Urinary bladder (tissue), 3 donors: ENCODE measurements at regions not wholly inside any gene's neighbourhood (a gene's known extent, or its start where the extent isn't known, plus 50 kb on each side); places are given as distances from the start of the nearest gene placed in this dataset.
"Not testable (repeated sequence)": the region's sequence is repeated elsewhere in the genome, so short reads cannot be mapped to it uniquely, and the experiment has no call there.

Experiments
- DNase-seq: peaks from one replicate; pipeline ENCODE4 v3.0.0-alpha.2; 2015; ENCODE audit errors: extremely low spot score
- H3K27ac ChIP-seq: one replicate; pipeline ENCODE4 v1.5.1; 2013; ENCODE audit warnings: low read depth, mild to moderate bottlenecking, moderate library complexity
- H3K36me3 ChIP-seq: one replicate; pipeline ENCODE4 v1.6.1; 2013; ENCODE audit warnings: mild to moderate bottlenecking, moderate library complexity; ENCODE audit not compliant: insufficient read depth
- H3K4me1 ChIP-seq: one replicate; pipeline ENCODE4 v1.6.1; 2013; ENCODE audit warnings: mild to moderate bottlenecking, moderate library complexity; ENCODE audit not compliant: insufficient read depth
- H3K4me3 ChIP-seq: one replicate; pipeline ENCODE4 v1.5.1; 2013; ENCODE audit warnings: low read depth, low read length
- WGBS: extraction: QIAGEN DNeasy Blood & Tissue Kit; methylation state at CpG from one replicate; pipeline ENCODE4 v1.1.7; 2013; 5-methylcytosine and 5-hydroxymethylcytosine counted together
- donor health status: healthy with polysubstance abuse.
- donor health status: healthy.

- Histone ChIP-seq H3K27ac (no peak overlapping the region), H3K4me3 (no peak overlapping the region), H3K36me3 (no peaks in the 10 kb centered on the region), H3K4me1 (no peaks in the 10 kb centered on the region)
- WGBS: 8% methylated on average over 1 of the region's 1 CpG
- DNase-seq: no peak
Measured at GRCh38 chr9:100639854-100640253, 62.0 kb downstream of the CAVIN4 start.

DNA sequence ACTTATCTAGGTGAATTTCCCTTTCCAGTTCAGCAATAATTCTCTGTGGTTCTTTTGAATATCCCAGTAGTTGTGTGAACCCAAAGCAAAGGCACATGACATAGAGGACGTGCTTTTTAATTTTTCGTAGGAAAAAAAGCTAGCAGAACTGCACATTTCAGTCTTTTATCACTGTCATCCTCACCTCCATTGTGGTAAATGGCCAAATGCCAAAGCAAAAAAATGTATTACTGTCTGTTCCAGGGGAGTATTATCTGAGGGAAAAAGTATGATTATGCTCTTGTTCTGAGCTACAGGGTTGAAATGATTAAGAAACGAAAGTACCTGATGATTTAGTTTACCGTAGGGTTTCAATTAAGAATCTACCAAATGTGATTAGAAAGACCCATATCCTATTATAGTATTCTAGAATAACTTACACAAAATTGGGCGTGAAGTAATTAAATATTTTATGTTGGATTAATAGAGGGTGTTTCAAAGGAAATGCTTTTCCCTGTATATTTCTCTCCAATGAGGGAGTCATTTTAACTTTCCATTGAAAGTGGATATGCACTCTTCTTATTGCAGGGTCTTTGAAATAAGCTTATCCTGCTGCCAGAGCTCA, 62.7 kb downstream of the CAVIN4 start:
- 76% methylated on average over 5 of the region's 5 CpGs for WGBS
- DNase-seq: no peak
- Histone ChIP-seq H3K4me3 (no peak overlapping the region), H3K36me3 (no peaks in the 10 kb centered on the region), H3K27ac (no peak overlapping the region), H3K4me1 (no peaks in the 10 kb centered on the region)

DNA sequence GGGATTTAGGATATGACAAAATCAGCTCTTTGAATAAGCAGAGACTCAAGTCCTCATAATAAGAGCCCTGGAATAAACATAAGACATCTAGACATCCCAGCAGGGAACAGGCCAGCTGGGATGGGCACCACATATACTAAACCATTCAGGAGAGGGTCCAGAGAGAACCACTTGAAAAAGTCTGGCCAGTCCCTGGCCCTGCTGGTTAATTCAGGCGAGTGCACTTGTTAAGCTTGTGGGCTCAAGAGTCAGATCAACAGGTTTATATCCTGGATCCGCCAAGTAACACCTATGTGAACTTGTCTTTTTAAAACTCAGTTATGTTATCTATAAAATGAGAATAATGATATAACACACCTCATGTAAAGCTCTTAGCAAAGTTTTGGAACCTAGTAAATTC, 63.3 kb downstream of the CAVIN4 start:
- no peak for DNase-seq
- 78% methylated on average over 2 of the region's 2 CpGs for WGBS
- no peaks in the 10 kb centered on the region for H3K36me3 ChIP-seq

GRCh38 chr9:100652850-100653249, 75.0 kb downstream of the CAVIN4 start:
- no peak for DNase-seq
- 86% methylated on average over 4 of the region's 4 CpGs for WGBS
- H3K36me3 ChIP-seq: no peaks in the 10 kb centered on the region
- H3K27ac ChIP-seq: no peak overlapping the region
- no peaks in the 10 kb centered on the region for H3K4me1 ChIP-seq
- H3K4me3 ChIP-seq: no peak overlapping the region

More for the DNA sequence above, 63.3 kb downstream of the CAVIN4 start:
- Histone ChIP-seq H3K4me3 (no peak overlapping the region), H3K27ac (no peak overlapping the region), H3K4me1 (no peaks in the 10 kb centered on the region)

DNA sequence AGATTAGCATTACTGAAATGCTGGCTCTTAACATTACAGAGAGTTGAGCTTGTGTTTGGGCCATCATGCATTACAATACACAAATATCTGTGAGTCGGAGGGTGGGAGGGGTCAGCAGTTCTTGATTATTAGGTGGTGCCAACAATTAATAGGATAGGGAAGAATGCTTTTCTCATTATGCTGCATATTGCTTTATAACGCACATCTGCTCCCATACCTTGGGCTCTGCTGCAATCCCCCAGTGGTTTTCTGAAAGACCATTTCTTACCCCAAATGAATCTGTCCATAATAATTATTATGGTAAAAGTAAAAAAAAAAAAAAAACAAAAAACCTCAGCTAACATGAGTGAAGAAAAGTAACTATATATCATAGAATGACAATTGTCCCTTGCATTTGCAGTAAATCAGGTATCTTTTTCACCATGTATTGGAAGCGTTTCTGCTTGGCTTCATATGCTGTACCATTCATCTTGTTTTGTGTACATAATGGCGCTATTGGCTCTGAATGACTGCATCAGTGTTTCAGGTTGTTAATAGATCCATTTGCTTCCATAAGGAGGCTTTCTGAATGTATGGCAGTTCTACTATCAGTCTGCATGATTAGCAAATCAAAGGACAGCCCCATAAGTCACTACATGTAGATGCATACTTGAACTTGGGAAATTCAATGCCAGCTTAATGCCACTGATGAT, 75.9 kb downstream of the CAVIN4 start:
- Histone ChIP-seq H3K36me3 (no peaks in the 10 kb centered on the region), H3K4me3 (no peak overlapping the region), H3K4me1 (no peaks in the 10 kb centered on the region), H3K27ac (no peak overlapping the region)
- no peak for DNase-seq
- WGBS: 87% methylated on average over 4 of the region's 4 CpGs

DNA sequence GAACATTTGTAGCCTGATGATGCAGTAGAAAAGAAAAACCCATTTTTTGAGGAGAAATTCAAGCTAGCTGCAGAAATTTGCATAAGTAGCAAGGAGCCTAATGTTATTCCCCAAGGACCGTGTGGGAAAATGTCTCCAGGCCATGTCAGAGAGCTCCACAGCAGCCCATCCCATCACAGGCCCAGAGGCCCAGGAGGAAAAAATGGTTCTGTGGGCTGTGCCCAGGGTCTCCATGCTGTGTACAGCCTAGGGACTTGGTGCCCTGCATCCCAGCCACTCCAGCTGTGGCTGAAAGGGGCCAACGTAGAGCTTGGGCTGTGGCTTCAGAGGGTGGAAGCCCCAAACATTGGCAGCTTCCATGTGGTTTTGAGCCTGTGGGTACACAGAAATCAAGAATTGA, 79.0 kb downstream of the CAVIN4 start:
- not testable (repeated sequence) for H3K27ac ChIP-seq, DNase-seq, H3K36me3 ChIP-seq, H3K4me1 ChIP-seq, H3K4me3 ChIP-seq
- 72% methylated on average over 2 of the region's 2 CpGs for WGBS

- H3K27ac ChIP-seq: no peak overlapping the region
- no peak overlapping the region for H3K4me3 ChIP-seq
- H3K36me3 ChIP-seq: no peaks in the 10 kb centered on the region
- WGBS: 72% methylated on average over 3 of the region's 3 CpGs
- no peak for DNase-seq
- no peaks in the 10 kb centered on the region for H3K4me1 ChIP-seq
Measured at GRCh38 chr9:100661668-100662067, 83.8 kb downstream of the CAVIN4 start.

- no peaks in the 10 kb centered on the region for H3K4me1 ChIP-seq
- WGBS: 20% methylated on average over 1 of the region's 1 CpG
- H3K36me3 ChIP-seq: no peaks in the 10 kb centered on the region
- no peak overlapping the region for H3K27ac ChIP-seq
- no peak overlapping the region for H3K4me3 ChIP-seq
- no peak for DNase-seq
Measured at GRCh38 chr9:100662122-100662521, 84.2 kb downstream of the CAVIN4 start.

DNA sequence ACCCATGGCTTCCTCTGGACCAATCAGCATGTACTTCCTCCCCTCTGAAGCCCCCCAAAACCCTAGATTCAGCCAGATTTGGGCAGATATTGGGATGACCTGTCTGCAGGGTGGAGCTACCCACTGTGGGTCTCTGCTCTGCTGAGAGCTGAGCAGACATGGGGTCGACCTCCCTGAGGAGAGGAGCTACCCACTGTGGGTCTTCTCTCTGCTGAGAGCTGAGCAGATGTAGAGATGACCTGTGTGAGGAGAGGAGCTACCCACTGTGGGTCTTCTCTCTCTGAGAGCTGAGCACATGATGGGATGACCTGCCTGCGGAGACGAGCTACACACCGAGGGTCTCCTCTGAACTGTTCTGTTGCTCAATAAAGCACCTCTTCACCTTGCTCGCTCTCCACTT, 89.6 kb downstream of the CAVIN4 start:
- 91% methylated on average over 5 of the region's 5 CpGs for WGBS
- Histone ChIP-seq H3K27ac (no peak overlapping the region), H3K36me3 (no peaks in the 10 kb centered on the region), H3K4me3 (no peak overlapping the region), H3K4me1 (no peaks in the 10 kb centered on the region)
- DNase-seq: no peak

DNA sequence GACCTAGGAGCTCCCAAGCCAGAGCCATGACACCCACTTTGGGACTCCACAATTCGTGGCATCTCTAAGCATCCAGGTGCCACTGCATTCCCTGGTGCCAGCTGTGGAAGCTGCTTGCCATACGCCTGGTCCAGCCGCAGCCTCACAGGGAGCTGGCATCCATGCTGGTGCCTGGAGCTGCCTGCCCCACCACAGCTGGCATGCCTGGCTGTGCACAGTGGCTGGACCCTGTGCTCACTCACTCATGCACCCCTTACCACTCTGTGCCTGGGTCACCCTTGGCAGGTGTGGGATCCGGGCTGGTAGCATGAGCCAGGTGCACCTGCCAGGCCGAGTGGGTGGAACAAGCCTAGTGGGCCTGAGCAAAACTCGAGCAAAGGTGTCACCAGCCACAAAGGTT, 90.1 kb downstream of the CAVIN4 start:
- Histone ChIP-seq H3K4me1 (no peaks in the 10 kb centered on the region), H3K36me3 (no peaks in the 10 kb centered on the region), H3K27ac (no peak overlapping the region), H3K4me3 (no peak overlapping the region)
- 80% methylated on average over 6 of the region's 6 CpGs for WGBS
- DNase-seq: no peak

GRCh38 chr9:100669968-100670367, 92.1 kb downstream of the CAVIN4 start:
- no peak overlapping the region for H3K27ac ChIP-seq
- no peaks in the 10 kb centered on the region for H3K36me3 ChIP-seq
- H3K4me3 ChIP-seq: no peak overlapping the region
- no peaks in the 10 kb centered on the region for H3K4me1 ChIP-seq
- no peak for DNase-seq
- 57% methylated on average over 8 of the region's 8 CpGs for WGBS

DNA sequence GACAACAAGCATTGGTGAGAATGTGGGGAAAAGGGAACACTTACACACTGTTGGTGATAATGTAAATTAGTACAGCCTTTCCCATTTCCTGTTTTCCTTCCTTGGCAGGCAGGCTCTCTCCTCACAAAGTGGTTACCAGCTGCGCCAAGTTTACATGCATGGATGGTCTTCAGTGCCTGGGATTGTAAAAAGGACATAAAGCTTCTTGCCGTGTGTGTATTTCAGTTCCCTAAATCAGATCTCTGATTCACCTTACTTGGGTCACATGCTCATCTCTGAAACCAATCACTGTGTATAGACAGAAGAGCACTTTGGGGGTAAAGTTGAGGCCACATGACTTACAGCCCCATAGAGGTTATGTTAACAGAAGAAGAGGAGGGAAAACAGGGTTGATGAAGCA, 92.8 kb downstream of the CAVIN4 start:
- no peak overlapping the region for H3K4me3 ChIP-seq
- WGBS: 36% methylated on average over 2 of the region's 2 CpGs
- H3K4me1 ChIP-seq: no peaks in the 10 kb centered on the region
- H3K36me3 ChIP-seq: no peaks in the 10 kb centered on the region
- H3K27ac ChIP-seq: no peak overlapping the region
- no peak for DNase-seq

- no peak for DNase-seq
- H3K27ac ChIP-seq: no peak overlapping the region
- H3K36me3 ChIP-seq: no peaks in the 10 kb centered on the region
- no peak overlapping the region for H3K4me3 ChIP-seq
- WGBS: 66% methylated on average over 5 of the region's 5 CpGs
- H3K4me1 ChIP-seq: no peaks in the 10 kb centered on the region
Measured at GRCh38 chr9:100671898-100672297, 94.0 kb downstream of the CAVIN4 start.

GRCh38 chr9:100673249-100673648, 95.4 kb downstream of the CAVIN4 start:
- DNase-seq: no peak
- WGBS: 72% methylated on average over 2 of the region's 2 CpGs
- Histone ChIP-seq H3K4me1 (no peaks in the 10 kb centered on the region), H3K27ac (no peak overlapping the region), H3K36me3 (no peaks in the 10 kb centered on the region), H3K4me3 (no peak overlapping the region)
